ENCODE measurements at regions not wholly inside any gene's neighbourhood (a gene's known extent, or its start where the extent isn't known, plus 50 kb on each side); places are given as distances from the start of the nearest gene placed in this dataset.
"Not testable (repeated sequence)": the region's sequence is repeated elsewhere in the genome, so short reads cannot be mapped to it uniquely, and the experiment has no call there.

- TF ChIP-seq POLR2A, CTCF (IDR thresholded peaks at IDR 0.05): not testable (repeated sequence)
Observed at GRCh38 chr12:59395310-59395709, 200.5 kb upstream of the SLC16A7 start.
